Endothelial cell of umbilical vein (primary cell): ENCODE measurements at regions not wholly inside any gene's neighbourhood (a gene's known extent, or its start where the extent isn't known, plus 50 kb on each side); places are given as distances from the start of the nearest gene placed in this dataset.

Experiments used
- BruUV-seq: library from RNA; stranded (reverse); fragments of 400-500 nt; replicated peaks from 2 replicates; lab custom pipeline; 2021; lab: Mats Ljungman, UMichigan
- CTCF ChIA-PET: fragments of 300-600, 350-600 bp; sonication (Branson Sonifier 250); formaldehyde crosslinking; loops from one replicate; lab custom pipeline; 2021; ENCODE audit warnings: antibody characterized with exemption, inconsistent platforms; lab: Charles Lee
- POLR2A ChIA-PET: fragments of 300-600, 350-600 bp; sonication (Branson Sonifier 250); formaldehyde crosslinking; loops from one replicate; lab custom pipeline; 2021; ENCODE audit warnings: antibody characterized with exemption, inconsistent platforms; lab: Charles Lee
- DNase-seq: peaks from one replicate; pipeline ENCODE4 v3.0.0-alpha.2; 2011; ENCODE audit warnings: low read depth, low spot score
- FAIRE-seq: peaks from 2 replicates; lab custom pipeline; 2011; peaks lifted over from hg19 to GRCh38; lab: Jason Lieb, UNC
- H2AFZ ChIP-seq: 2 replicates; pipeline ENCODE4 v1.6.0; 2012; ENCODE audit warnings: low read depth, low read length, control low read depth, inconsistent platforms
- H3K27ac ChIP-seq: 2 replicates; pipeline ENCODE4 v1.5.1; 2011; ENCODE audit warnings: low read depth, mild to moderate bottlenecking, control low read depth, low read length, moderate library complexity; ENCODE audit not compliant: insufficient read depth
- H3K27me3 ChIP-seq, 2 experiments: 2 replicates each; pipeline versions ENCODE4 v1.6.0 to v1.6.1; 2011; ENCODE audit warnings: low read length in 2 of 2, mixed read lengths in 1 of 2; ENCODE audit not compliant: control insufficient read depth in 2 of 2, insufficient read depth in 2 of 2
- H3K36me3 ChIP-seq, 2 experiments: 2 replicates in 1 of 2; 3 replicates in 1 of 2; pipeline ENCODE4 v1.5.1; 2011; ENCODE audit warnings: low read length in 2 of 2, mild to moderate bottlenecking in 1 of 2, moderate library complexity in 1 of 2; ENCODE audit not compliant: control insufficient read depth in 2 of 2, insufficient read depth in 2 of 2; ENCODE audit errors: extremely low read depth in 1 of 2
- H3K4me1 ChIP-seq: 3 replicates; pipeline ENCODE4 v1.5.1; 2011; ENCODE audit warnings: mild to moderate bottlenecking, low read length; ENCODE audit not compliant: control insufficient read depth, insufficient read depth; ENCODE audit errors: extremely low read depth
- H3K4me2 ChIP-seq: 2 replicates; pipeline ENCODE4 v1.6.1; 2011; ENCODE audit warnings: low read length, control low read depth, mixed read lengths; ENCODE audit not compliant: insufficient read depth
- H3K4me3 ChIP-seq, 3 experiments: fragments of 200-600 bp in 1 of 3; sonication (generic), shearing (Covaris generic) in 1 of 3; replicated peaks in 1 of 3; 2 replicates each; pipeline ENCODE4 v1.5.1; 2011 to 2016; ENCODE audit warnings: control low read depth in 3 of 3, low read length in 3 of 3, mild to moderate bottlenecking in 2 of 3, inconsistent platforms in 1 of 3, low read depth in 1 of 3, moderate library complexity in 1 of 3; ENCODE audit not compliant: insufficient read depth in 1 of 3
- H3K79me2 ChIP-seq: 2 replicates; pipeline ENCODE4 v1.6.0; 2012; ENCODE audit warnings: low read length, inconsistent platforms; ENCODE audit not compliant: control insufficient read depth, insufficient read depth
- H3K9ac ChIP-seq: replicated peaks from 2 replicates; pipeline ENCODE3; 2011; ENCODE audit warnings: low read length, control low read depth; ENCODE audit not compliant: insufficient read depth; ENCODE audit errors: extremely low read depth
- H3K9me1 ChIP-seq: replicated peaks from 3 replicates; pipeline ENCODE4 v1.6.0; 2011; ENCODE audit warnings: mild to moderate bottlenecking, low read length; ENCODE audit not compliant: control insufficient read depth, insufficient read depth; ENCODE audit errors: extremely low read depth
- H3K9me3 ChIP-seq: replicated peaks from 2 replicates; pipeline ENCODE4 v1.5.1; 2012; ENCODE audit warnings: low read length, inconsistent platforms; ENCODE audit not compliant: control insufficient read depth, insufficient read depth
- H4K20me1 ChIP-seq: replicated peaks from 2 replicates; pipeline ENCODE3; 2011; ENCODE audit warnings: mild to moderate bottlenecking, low read length; ENCODE audit not compliant: control insufficient read depth, insufficient read depth; ENCODE audit errors: extremely low read depth
- CTCF ChIP-seq, 2 donors: IDR thresholded peaks; 1 replicate in 1 of 2; 2 replicates in 1 of 2; pipeline ENCODE4 v1.5.1; 2011; ENCODE audit warnings: low read length in 2 of 2, mild to moderate bottlenecking in 2 of 2, moderate library complexity in 2 of 2, control low read depth in 1 of 2, inconsistent platforms in 1 of 2, low read depth in 1 of 2; ENCODE audit not compliant: insufficient read depth in 1 of 2; ENCODE audit errors: extremely low read depth in 1 of 2
- EZH2 ChIP-seq: IDR thresholded peaks from 2 replicates; pipeline ENCODE4 v1.6.1; 2012; ENCODE audit warnings: borderline replicate concordance, low read depth, mild to moderate bottlenecking, moderate library complexity, low read length, inconsistent platforms; ENCODE audit not compliant: severe bottlenecking
- FOS ChIP-seq: IDR thresholded peaks from 2 replicates; pipeline ENCODE4 v1.6.1; 2011; ENCODE audit warnings: mild to moderate bottlenecking, low read length, moderate library complexity, borderline replicate concordance; ENCODE audit not compliant: insufficient read depth
- GATA2 ChIP-seq: IDR thresholded peaks from 2 replicates; pipeline ENCODE4 v1.7.0; 2011; ENCODE audit warnings: low read depth, mild to moderate bottlenecking, moderate library complexity, mixed read lengths, low read length; ENCODE audit not compliant: insufficient read length, insufficient read depth
- JUN ChIP-seq: IDR thresholded peaks from 2 replicates; pipeline ENCODE4 v1.6.1; 2011; ENCODE audit warnings: borderline replicate concordance, low read depth; ENCODE audit not compliant: insufficient read length, insufficient read depth
- MYC ChIP-seq: IDR thresholded peaks from one replicate; pipeline ENCODE4 v1.6.1; 2011; ENCODE audit warnings: mild to moderate bottlenecking, low read depth, low read length
- POLR2A ChIP-seq: IDR thresholded peaks from 2 replicates; pipeline ENCODE4 v1.6.1; 2012; ENCODE audit warnings: low read depth, mild to moderate bottlenecking, control low read depth, low read length
- POLR2AphosphoS5 ChIP-seq: IDR thresholded peaks from 2 replicates; pipeline ENCODE4 v1.6.1; 2012; ENCODE audit warnings: low read depth, mild to moderate bottlenecking, control low read depth, low read length, moderate library complexity; ENCODE audit not compliant: insufficient read depth
- dilution Hi-C: fragments of 300-500 bp; cut with MboI; formaldehyde crosslinking; loops from one replicate; pipeline ENCODE4 v1.15.0; 2019; ENCODE audit warnings: low sequenced_read_pairs; ENCODE audit not compliant: extremely low pct_ligation_motif_present
- intact Hi-C: fragments of 100-400 bp; cut with micrococcal nuclease; formaldehyde crosslinking; loops from one replicate; pipeline ENCODE4 v1.10.0; 2022
- TF ChIP-seq, protein P1 (sequence below): IDR thresholded peaks from 2 replicates; pipeline ENCODE4 v1.6.1; 2011; ENCODE audit not compliant: insufficient read depth, insufficient read length

GRCh38 chr4:187309456-187309855, 585.8 kb upstream of the FAT1 start:
- no peak for FAIRE-seq
- H4K20me1 ChIP-seq = no peaks in the 10 kb centered on the region
- intact Hi-C loops = no loop called here
- DNase-seq = no peak
- POLR2A ChIA-PET = no interaction called here
- no peaks in the 10 kb centered on the region for H3K4me1 ChIP-seq
- BruUV-seq = no TSS peak
- TF ChIP-seq, protein P1, sequence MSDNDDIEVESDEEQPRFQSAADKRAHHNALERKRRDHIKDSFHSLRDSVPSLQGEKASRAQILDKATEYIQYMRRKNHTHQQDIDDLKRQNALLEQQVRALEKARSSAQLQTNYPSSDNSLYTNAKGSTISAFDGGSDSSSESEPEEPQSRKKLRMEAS = no peak
- TF ChIP-seq GATA2 = no peak
- no peak for TF ChIP-seq CTCF (IDR thresholded peaks at IDR 0.05; ENCODE audit: extremely low read depth in 1 of 2, insufficient read depth in 1 of 2, low read depth in 1 of 2, low read length in 2 of 2)
- no peak for TF ChIP-seq POLR2A
- TF ChIP-seq JUN = no peak
- no peak for TF ChIP-seq FOS
- no peak for TF ChIP-seq EZH2
- no peak for TF ChIP-seq MYC
- no peak for TF ChIP-seq POLR2AphosphoS5
- H3K36me3 ChIP-seq = no peaks in the 10 kb centered on the region
- dilution Hi-C loops = no loop called here
- no peak overlapping the region for H3K9ac ChIP-seq
- no peaks in the 10 kb centered on the region for H3K27me3 ChIP-seq
- CTCF ChIA-PET = no interaction called here
- no peaks in the 10 kb centered on the region for H3K9me1 ChIP-seq
- H3K9me3 ChIP-seq = peaks cover 2% of the 10 kb centered on the region
- no peak overlapping the region for H3K27ac ChIP-seq
- H2AFZ ChIP-seq = no peak overlapping the region
- no peaks in the 10 kb centered on the region for H3K79me2 ChIP-seq
- H3K4me2 ChIP-seq = no peak overlapping the region
- H3K4me3 ChIP-seq = no peak overlapping the region
